ENCODE measurements at regions not wholly inside any gene's neighbourhood (a gene's known extent, or its start where the extent isn't known, plus 50 kb on each side); places are given as distances from the start of the nearest gene placed in this dataset.

DNA sequence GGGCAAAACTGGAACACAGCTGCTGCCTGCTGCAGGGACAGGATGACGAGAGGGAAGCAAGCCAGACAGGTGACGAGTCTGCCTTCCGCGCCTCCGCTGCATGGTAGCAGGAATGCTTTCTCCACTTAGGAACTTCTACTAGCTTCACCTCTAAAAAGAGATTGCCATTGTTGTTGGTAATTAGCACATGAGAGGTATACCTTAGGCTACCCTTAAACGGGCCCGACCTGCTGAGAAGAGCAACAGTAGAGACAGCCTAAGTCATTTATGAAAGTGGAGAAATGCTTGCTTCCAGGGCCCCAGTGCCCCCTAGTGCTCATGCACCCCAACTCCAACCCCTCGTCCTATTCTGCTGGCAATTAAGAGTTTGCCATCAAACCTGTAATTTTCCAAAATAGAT is 96.9 kb upstream of the AKT3 start:
- peak; percentile 67 for TF ChIP-seq CTCF (IDR thresholded peaks at IDR 0.05; ENCODE audit: low read depth, low read length, missing control alignments)
- H3K4me3 ChIP-seq (replicated peaks; ENCODE audit: low read depth, low read length): no peak overlapping the region
- DNase-seq (ENCODE audit: extremely low read depth, low read depth): no peak

- no peak overlapping the region for H3K4me3 ChIP-seq (replicated peaks; ENCODE audit: low read depth, low read length)
- no peak for TF ChIP-seq CTCF (IDR thresholded peaks at IDR 0.05; ENCODE audit: low read depth, low read length, missing control alignments)
- DNase-seq (ENCODE audit: extremely low read depth, low read depth): no peak
Observed at GRCh38 chr1:243946253-243946652, 96.2 kb upstream of the AKT3 start.

GRCh38 chr1:243945727-243946126 is 95.7 kb upstream of the AKT3 start:
- DNase-seq (ENCODE audit: extremely low read depth, low read depth): no peak
- no peak for TF ChIP-seq CTCF (IDR thresholded peaks at IDR 0.05; ENCODE audit: low read depth, low read length, missing control alignments)
- H3K4me3 ChIP-seq (replicated peaks; ENCODE audit: low read depth, low read length): no peak overlapping the region

GRCh38 chr1:243944429-243945160 is 94.6 kb upstream of the AKT3 start:
- no peak for DNase-seq (ENCODE audit: extremely low read depth, low read depth)
- no peak for TF ChIP-seq CTCF (IDR thresholded peaks at IDR 0.05; ENCODE audit: low read depth, low read length, missing control alignments)
- no peak overlapping the region for H3K4me3 ChIP-seq (replicated peaks; ENCODE audit: low read depth, low read length)

DNA sequence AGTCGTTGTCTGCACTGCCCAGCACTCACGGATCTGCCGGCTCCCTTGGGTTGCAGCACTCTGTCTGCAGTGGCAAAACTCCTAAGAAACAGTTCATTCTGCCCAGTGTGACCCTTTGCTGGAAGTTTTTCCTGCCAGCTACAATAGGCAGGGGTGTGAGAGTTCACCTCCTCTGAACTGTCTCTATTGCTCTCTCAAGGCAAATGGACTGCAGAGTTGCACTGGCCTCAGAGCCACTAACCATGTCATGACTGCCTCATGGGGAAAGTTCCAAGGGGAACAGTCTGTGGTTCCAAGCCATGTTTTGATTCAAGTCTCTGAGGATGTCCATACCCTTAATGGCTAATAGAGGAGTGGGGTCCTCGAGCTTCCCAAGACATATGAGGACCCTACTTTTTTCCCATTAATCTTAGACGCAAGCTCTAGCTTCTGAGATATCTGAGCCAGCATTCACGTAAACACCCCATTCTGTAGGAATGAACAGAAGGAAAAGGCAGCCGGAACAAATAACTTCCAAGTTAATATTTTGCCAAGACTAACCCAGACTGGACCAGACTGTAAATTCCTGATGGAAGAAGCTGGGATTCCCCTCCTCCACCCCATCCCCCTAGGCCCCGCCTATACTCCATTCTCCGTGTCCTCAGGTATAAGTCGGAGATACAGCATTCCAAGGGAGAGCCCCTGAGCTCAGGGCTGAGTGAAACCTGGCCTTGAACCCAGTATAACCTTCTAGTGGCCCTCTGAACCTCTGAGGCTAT is 93.8 kb upstream of the AKT3 start:
- no peak for DNase-seq (ENCODE audit: extremely low read depth, low read depth)
- no peak overlapping the region for H3K4me3 ChIP-seq (replicated peaks; ENCODE audit: low read depth, low read length)
- no peak for TF ChIP-seq CTCF (IDR thresholded peaks at IDR 0.05; ENCODE audit: low read depth, low read length, missing control alignments)

DNA sequence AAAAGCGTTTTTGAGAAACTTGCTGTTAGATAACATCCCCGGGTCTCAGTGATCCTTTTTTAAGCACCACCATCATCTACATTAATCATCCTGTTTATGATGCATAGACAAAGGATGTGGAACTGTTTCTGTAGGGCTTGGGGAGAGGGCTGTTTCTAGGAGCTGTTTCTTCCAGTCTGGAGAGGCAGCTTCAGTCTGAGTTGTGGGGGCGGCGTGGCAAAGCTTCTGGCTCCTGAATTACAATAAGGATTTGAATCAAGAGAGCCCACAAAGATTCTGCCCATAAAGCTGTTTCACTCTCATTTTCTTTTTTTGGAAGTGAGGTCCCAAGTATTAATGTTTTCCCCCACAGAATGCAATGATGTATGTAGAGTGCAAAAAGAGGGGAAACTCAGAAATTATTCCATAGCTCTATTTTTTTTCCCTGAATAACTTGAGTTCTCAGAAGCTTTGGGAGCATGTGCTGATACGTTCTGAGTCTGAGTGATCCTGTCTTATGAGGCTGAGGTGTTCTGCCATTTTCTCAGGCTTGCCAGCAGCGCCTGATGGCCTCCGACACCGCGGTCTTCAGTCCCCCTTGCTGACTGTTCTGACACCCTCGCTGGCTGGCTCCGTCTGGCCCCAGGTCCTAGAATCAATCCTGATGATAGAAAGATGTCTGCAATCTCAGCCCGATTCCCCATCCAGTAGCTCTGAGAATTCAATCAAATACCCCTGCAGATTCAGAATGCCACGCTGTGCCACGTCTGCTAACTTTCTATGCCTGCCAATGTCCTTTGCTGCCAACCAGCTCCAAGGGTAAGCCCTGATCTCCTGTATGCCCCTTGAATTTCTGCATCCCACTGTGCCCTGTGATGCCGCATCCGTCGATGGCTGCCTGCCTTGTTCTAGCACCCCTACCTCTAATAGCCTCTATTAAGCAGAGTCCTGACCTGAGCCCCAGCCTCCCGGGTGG is 92.4 kb upstream of the AKT3 start:
- TF ChIP-seq CTCF (IDR thresholded peaks at IDR 0.05; ENCODE audit: low read depth, low read length, missing control alignments): no peak
- H3K4me3 ChIP-seq (replicated peaks; ENCODE audit: low read depth, low read length): no peak overlapping the region
- no peak for DNase-seq (ENCODE audit: extremely low read depth, low read depth)
